ENCODE measurements at regions not wholly inside any gene's neighbourhood (a gene's known extent, or its start where the extent isn't known, plus 50 kb on each side); places are given as distances from the start of the nearest gene placed in this dataset.

DNA sequence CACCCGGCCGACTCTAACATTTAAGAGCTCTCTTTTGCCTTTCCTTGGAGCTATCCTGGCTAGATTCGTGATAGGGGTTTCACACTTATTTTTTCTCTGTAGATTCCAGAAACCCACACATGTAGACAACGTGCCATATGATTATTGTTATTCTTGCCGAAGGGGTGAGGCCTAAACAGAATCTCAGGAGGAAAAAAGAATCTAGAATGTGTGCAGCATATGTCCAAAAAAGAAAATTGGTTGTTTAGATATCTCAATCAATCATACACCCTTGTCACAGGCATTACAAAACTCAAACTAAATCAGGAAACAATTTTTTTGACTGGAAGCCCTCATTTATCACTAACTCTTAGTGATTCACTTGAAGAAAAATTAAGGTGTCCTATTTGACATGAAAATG, 66.9 kb upstream of the TGM3 start:
- no peaks in the 10 kb centered on the region for H3K27me3 ChIP-seq (ENCODE audit: insufficient read depth, low read length)
- H3K36me3 ChIP-seq (ENCODE audit: insufficient read depth, low read length), result no peaks in the 10 kb centered on the region
- H2AFZ ChIP-seq (ENCODE audit: low read length), result no peak overlapping the region
- no peaks in the 10 kb centered on the region for H3F3A ChIP-seq (ENCODE audit: insufficient read depth, low read length)
- no peak overlapping the region for H3K4me2 ChIP-seq (ENCODE audit: low read length)
- TF ChIP-seq CTCF (IDR thresholded peaks at IDR 0.05; ENCODE audit: low read length), result no peak
- TF ChIP-seq EZH2 (IDR thresholded peaks at IDR 0.05; ENCODE audit: borderline replicate concordance, low read length), result no peak
- H4K20me1 ChIP-seq (ENCODE audit: insufficient read depth, low read length), result no peaks in the 10 kb centered on the region
- H3K9ac ChIP-seq (ENCODE audit: low read length), result no peak overlapping the region
- no peak overlapping the region for H3K4me3 ChIP-seq (ENCODE audit: low read depth, low read length, poor library complexity, severe bottlenecking)
- no peaks in the 10 kb centered on the region for H3K9me2 ChIP-seq (ENCODE audit: low read depth, low read length)
- H3K79me2 ChIP-seq (ENCODE audit: insufficient read depth, low read length), result no peaks in the 10 kb centered on the region
- H3K27ac ChIP-seq (ENCODE audit: low read depth, low read length, poor library complexity, severe bottlenecking), result no peak overlapping the region
- no peaks in the 10 kb centered on the region for H3K9me3 ChIP-seq (ENCODE audit: low read length)
- H3K4me1 ChIP-seq (ENCODE audit: insufficient read depth, low read length, severe bottlenecking), result no peaks in the 10 kb centered on the region

GRCh38 chr20:2230726-2231488, 64.9 kb upstream of the TGM3 start:
- no peaks in the 10 kb centered on the region for H3F3A ChIP-seq (ENCODE audit: insufficient read depth, low read length)
- H3K4me3 ChIP-seq (ENCODE audit: low read depth, low read length, poor library complexity, severe bottlenecking), result no peak overlapping the region
- H3K9me2 ChIP-seq (ENCODE audit: low read depth, low read length), result no peaks in the 10 kb centered on the region

GRCh38 chr20:2231701-2232100, 64.1 kb upstream of the TGM3 start:
- H3K27ac ChIP-seq (ENCODE audit: low read depth, low read length, poor library complexity, severe bottlenecking), result no peak overlapping the region
- H3K36me3 ChIP-seq (ENCODE audit: insufficient read depth, low read length), result no peaks in the 10 kb centered on the region
- TF ChIP-seq EZH2 (IDR thresholded peaks at IDR 0.05; ENCODE audit: borderline replicate concordance, low read length), result no peak
- TF ChIP-seq CTCF (IDR thresholded peaks at IDR 0.05; ENCODE audit: low read length), result no peak
- no peaks in the 10 kb centered on the region for H3K4me1 ChIP-seq (ENCODE audit: insufficient read depth, low read length, severe bottlenecking)
- no peaks in the 10 kb centered on the region for H3F3A ChIP-seq (ENCODE audit: insufficient read depth, low read length)
- H3K4me3 ChIP-seq (ENCODE audit: low read depth, low read length, poor library complexity, severe bottlenecking), result no peak overlapping the region
- no peaks in the 10 kb centered on the region for H3K9me2 ChIP-seq (ENCODE audit: low read depth, low read length)
- H3K79me2 ChIP-seq (ENCODE audit: insufficient read depth, low read length), result no peaks in the 10 kb centered on the region
- H3K27me3 ChIP-seq (ENCODE audit: insufficient read depth, low read length), result no peaks in the 10 kb centered on the region
- no peak overlapping the region for H2AFZ ChIP-seq (ENCODE audit: low read length)
- H3K9me3 ChIP-seq (ENCODE audit: low read length), result no peaks in the 10 kb centered on the region
- no peak overlapping the region for H3K4me2 ChIP-seq (ENCODE audit: low read length)
- H4K20me1 ChIP-seq (ENCODE audit: insufficient read depth, low read length), result no peaks in the 10 kb centered on the region
- H3K9ac ChIP-seq (ENCODE audit: low read length), result no peak overlapping the region

More at GRCh38 chr20:2230726-2231488, 64.9 kb upstream of the TGM3 start:
- Histone ChIP-seq H3K79me2 (ENCODE audit: insufficient read depth, low read length) (no peaks in the 10 kb centered on the region), H3K27me3 (ENCODE audit: insufficient read depth, low read length) (no peaks in the 10 kb centered on the region), H2AFZ (ENCODE audit: low read length) (no peak overlapping the region), H3K9me3 (ENCODE audit: low read length) (no peaks in the 10 kb centered on the region), H3K4me1 (ENCODE audit: insufficient read depth, low read length, severe bottlenecking) (no peaks in the 10 kb centered on the region), H4K20me1 (ENCODE audit: insufficient read depth, low read length) (no peaks in the 10 kb centered on the region), H3K27ac (ENCODE audit: low read depth, low read length, poor library complexity, severe bottlenecking) (no peak overlapping the region), H3K9ac (ENCODE audit: low read length) (no peak overlapping the region), H3K4me2 (ENCODE audit: low read length) (no peak overlapping the region), H3K36me3 (ENCODE audit: insufficient read depth, low read length) (no peaks in the 10 kb centered on the region)
- TF ChIP-seq EZH2 (IDR thresholded peaks at IDR 0.05; ENCODE audit: borderline replicate concordance, low read length) (no peak), CTCF (IDR thresholded peaks at IDR 0.05; ENCODE audit: low read length) (no peak)
